A673 (cell line): ENCODE measurements at regions not wholly inside any gene's neighbourhood (a gene's known extent, or its start where the extent isn't known, plus 50 kb on each side); places are given as distances from the start of the nearest gene placed in this dataset.
A peak's percentile ranks its signal among the peaks of the same experiment; 100 is the strongest.

Experiments used
- BruUV-seq: library from RNA; stranded (reverse); fragments of 400-500 nt; replicated peaks from 2 replicates; lab custom pipeline; 2021; lab: Mats Ljungman, UMichigan
- CTCF ChIA-PET: fragments of 300-600 bp; sonication (Branson Sonifier 250); formaldehyde crosslinking; loops from one replicate; lab custom pipeline; 2022; ENCODE audit warnings: antibody characterized with exemption; lab: Charles Lee
- POLR2A ChIA-PET: fragments of 300-600 bp; sonication (Branson Sonifier 250); formaldehyde crosslinking; loops from one replicate; lab custom pipeline; 2022; ENCODE audit warnings: antibody characterized with exemption; ENCODE audit not compliant: low non-redundant PET; lab: Charles Lee
- DNase-seq: peaks from one replicate; pipeline ENCODE4 v3.0.0-alpha.2; 2015; ENCODE audit warnings: low spot score
- H3K27ac ChIP-seq: fragments of 200-600 bp; sonication (generic); 2 replicates; pipeline ENCODE4 v1.5.1; 2016; ENCODE audit warnings: mixed run types, low read depth, mild to moderate bottlenecking, mixed read lengths, antibody characterized with exemption, low read length; ENCODE audit not compliant: poor library complexity, severe bottlenecking
- H3K27me3 ChIP-seq: fragments of 200-600 bp; sonication (generic); replicated peaks from 2 replicates; pipeline ENCODE4 v1.6.1; 2017; ENCODE audit warnings: mixed run types, low read depth, mild to moderate bottlenecking, mixed read lengths, antibody characterized with exemption, low read length; ENCODE audit not compliant: insufficient read depth, poor library complexity
- H3K36me3 ChIP-seq: fragments of 200-600 bp; sonication (generic); 2 replicates; pipeline ENCODE4 v1.6.1; 2016; ENCODE audit warnings: mixed run types, mild to moderate bottlenecking, mixed read lengths, antibody characterized with exemption, low read length; ENCODE audit not compliant: insufficient read depth, poor library complexity, severe bottlenecking
- H3K4me1 ChIP-seq: fragments of 200-600 bp; sonication (generic); 2 replicates; pipeline ENCODE4 v1.6.1; 2017; ENCODE audit warnings: mixed run types, mild to moderate bottlenecking, mixed read lengths, antibody characterized with exemption, low read length; ENCODE audit not compliant: insufficient read depth, poor library complexity, severe bottlenecking
- H3K4me3 ChIP-seq: fragments of 200-600 bp; sonication (generic); 2 replicates; pipeline ENCODE4 v1.5.1; 2016; ENCODE audit warnings: low read depth, mixed run types, mild to moderate bottlenecking, mixed read lengths, low read length; ENCODE audit not compliant: poor library complexity, severe bottlenecking
- H3K9me3 ChIP-seq: fragments of 200-600 bp; sonication (generic); 2 replicates; pipeline ENCODE4 v1.6.1; 2016; ENCODE audit warnings: mixed run types, low read depth, mild to moderate bottlenecking, mixed read lengths, antibody characterized with exemption, low read length; ENCODE audit not compliant: poor library complexity, severe bottlenecking
- EZH2 ChIP-seq: fragments of 200-600 bp; sonication (generic); IDR thresholded peaks from 2 replicates; pipeline ENCODE4 v1.6.1; 2017; ENCODE audit warnings: borderline replicate concordance, low read depth, mild to moderate bottlenecking, mixed read lengths, antibody characterized with exemption, low read length; ENCODE audit not compliant: poor library complexity, severe bottlenecking
- intact Hi-C: fragments of 100-400 bp; cut with micrococcal nuclease; formaldehyde crosslinking; loops from one replicate; pipeline ENCODE4 v1.10.0; 2022; ENCODE audit not compliant: unreplicated experiment
- TF ChIP-seq, protein P1 (sequence below): fragments of 300-800, 200-600 bp; sonication (generic); conservative IDR thresholded peaks from 2 replicates; pipeline ENCODE4 v1.5.1; 2017; ENCODE audit warnings: low read depth, mild to moderate bottlenecking, antibody characterized with exemption, low read length, moderate library complexity, mixed read lengths

GRCh38 chr17:55645361-55645760 is 77.3 kb downstream of the TMEM100 start:
- H3K4me3 ChIP-seq, result no peak overlapping the region
- no peaks in the 10 kb centered on the region for H3K9me3 ChIP-seq
- ChIA-PET POLR2A (no interaction called here), CTCF (no interaction called here)
- intact Hi-C loops, result loop anchor here (5.0 kb wide), 1 partner anchor 67 kb away; no protein-coding TSS in a partner anchor
- H3K36me3 ChIP-seq, result no peaks in the 10 kb centered on the region
- DNase-seq, result no peak
- H3K27ac ChIP-seq, result no peak overlapping the region
- H3K4me1 ChIP-seq, result peaks cover 41% of the 10 kb centered on the region
- no peak for TF ChIP-seq EZH2
- TF ChIP-seq, protein P1, sequence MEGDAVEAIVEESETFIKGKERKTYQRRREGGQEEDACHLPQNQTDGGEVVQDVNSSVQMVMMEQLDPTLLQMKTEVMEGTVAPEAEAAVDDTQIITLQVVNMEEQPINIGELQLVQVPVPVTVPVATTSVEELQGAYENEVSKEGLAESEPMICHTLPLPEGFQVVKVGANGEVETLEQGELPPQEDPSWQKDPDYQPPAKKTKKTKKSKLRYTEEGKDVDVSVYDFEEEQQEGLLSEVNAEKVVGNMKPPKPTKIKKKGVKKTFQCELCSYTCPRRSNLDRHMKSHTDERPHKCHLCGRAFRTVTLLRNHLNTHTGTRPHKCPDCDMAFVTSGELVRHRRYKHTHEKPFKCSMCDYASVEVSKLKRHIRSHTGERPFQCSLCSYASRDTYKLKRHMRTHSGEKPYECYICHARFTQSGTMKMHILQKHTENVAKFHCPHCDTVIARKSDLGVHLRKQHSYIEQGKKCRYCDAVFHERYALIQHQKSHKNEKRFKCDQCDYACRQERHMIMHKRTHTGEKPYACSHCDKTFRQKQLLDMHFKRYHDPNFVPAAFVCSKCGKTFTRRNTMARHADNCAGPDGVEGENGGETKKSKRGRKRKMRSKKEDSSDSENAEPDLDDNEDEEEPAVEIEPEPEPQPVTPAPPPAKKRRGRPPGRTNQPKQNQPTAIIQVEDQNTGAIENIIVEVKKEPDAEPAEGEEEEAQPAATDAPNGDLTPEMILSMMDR, result no peak
- no peaks in the 10 kb centered on the region for H3K27me3 ChIP-seq
- BruUV-seq, result no TSS peak

DNA sequence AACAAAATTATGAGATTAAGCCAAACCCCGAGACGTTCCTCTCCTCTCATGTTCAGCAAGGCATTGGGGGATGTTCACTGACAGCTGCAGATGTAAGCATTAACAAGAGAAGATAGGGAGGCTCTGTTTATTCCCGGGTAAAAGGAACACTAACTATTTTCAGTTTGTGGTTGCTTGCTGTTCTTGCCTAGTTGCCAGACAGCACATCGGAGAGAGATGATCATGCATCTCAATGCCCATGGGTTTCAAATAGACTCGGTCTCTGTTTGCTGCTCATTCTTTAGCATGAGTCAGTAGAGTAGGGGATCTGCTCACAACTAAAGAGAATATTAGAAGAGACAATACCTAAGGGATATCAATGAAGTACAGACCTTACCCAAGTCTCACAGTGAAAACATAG is 78.3 kb downstream of the TMEM100 start:
- POLR2A ChIA-PET, result no interaction called here
- no TSS peak for BruUV-seq
- Histone ChIP-seq H3K27me3 (no peaks in the 10 kb centered on the region), H3K9me3 (no peaks in the 10 kb centered on the region), H3K4me1 (peaks cover 41% of the 10 kb centered on the region), H3K4me3 (no peak overlapping the region), H3K36me3 (no peaks in the 10 kb centered on the region), H3K27ac (no peak overlapping the region)
- no peak for DNase-seq
- intact Hi-C loops, result no loop called here
- CTCF ChIA-PET, result no interaction called here
- TF ChIP-seq, protein P1, result no peak
- TF ChIP-seq EZH2, result no peak

DNA sequence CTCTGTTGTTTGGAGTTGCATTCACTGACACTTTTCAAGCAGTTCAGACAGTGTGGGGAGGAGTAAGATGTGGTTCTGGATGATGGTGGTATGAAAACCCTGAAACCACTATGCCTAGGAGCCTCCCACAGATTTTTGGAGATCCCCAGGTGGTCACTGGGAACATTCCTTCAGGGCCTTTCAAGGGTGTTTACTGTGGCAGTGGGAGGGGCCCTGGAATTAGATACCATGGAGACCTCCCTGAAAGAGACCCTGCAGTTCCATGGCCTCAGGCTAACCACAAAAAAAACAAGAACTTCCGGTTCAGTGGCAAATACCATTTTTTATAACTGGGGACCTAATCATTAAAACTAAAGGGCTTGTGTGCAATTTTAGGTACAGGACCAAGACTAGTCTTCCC is 79.9 kb downstream of the TMEM100 start:
- no peaks in the 10 kb centered on the region for H3K36me3 ChIP-seq
- no peak overlapping the region for H3K4me3 ChIP-seq
- H3K4me1 ChIP-seq, result peaks cover 27% of the 10 kb centered on the region
- intact Hi-C loops, result no loop called here
- H3K27ac ChIP-seq, result no peak overlapping the region
- BruUV-seq, result no TSS peak
- H3K27me3 ChIP-seq, result no peaks in the 10 kb centered on the region
- CTCF ChIA-PET, result no interaction called here
- POLR2A ChIA-PET, result no interaction called here
- DNase-seq, result peak; percentile 38
- no peaks in the 10 kb centered on the region for H3K9me3 ChIP-seq
- TF ChIP-seq, protein P1, result no peak
- TF ChIP-seq EZH2, result no peak
